ENCODE measurements at regions not wholly inside any gene's neighbourhood (a gene's known extent, or its start where the extent isn't known, plus 50 kb on each side); places are given as distances from the start of the nearest gene placed in this dataset.

- TF ChIP-seq CTCF (IDR thresholded peaks at IDR 0.05 in 2 of 3, conservative IDR thresholded peaks at IDR 0.05 in 1 of 3; ENCODE audit: insufficient read depth in 2 of 3, low read depth in 1 of 3, low read length in 3 of 3) (no peak), ZBTB43 (CRISPR knock-in tag; IDR thresholded peaks at IDR 0.05) (no peak), SMAD3 (CRISPR knock-in tag; conservative IDR thresholded peaks at IDR 0.05) (no peak), SRSF1 (IDR thresholded peaks at IDR 0.05; ENCODE audit: low read depth, low read length) (no peak), CBX3 (IDR thresholded peaks at IDR 0.05; ENCODE audit: borderline replicate concordance in 1 of 2, low read length in 2 of 2) (no peak), NFYB (IDR thresholded peaks at IDR 0.05; ENCODE audit: extremely low read depth, insufficient read length) (no peak)
- TF ChIP-seq, protein P1, sequence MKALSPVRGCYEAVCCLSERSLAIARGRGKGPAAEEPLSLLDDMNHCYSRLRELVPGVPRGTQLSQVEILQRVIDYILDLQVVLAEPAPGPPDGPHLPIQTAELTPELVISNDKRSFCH (CRISPR knock-in tag; IDR thresholded peaks at IDR 0.05), result no peak
- TF ChIP-seq, protein P1 (tag; IDR thresholded peaks at IDR 0.05), result no peak
- TF ChIP-seq, protein P2, sequence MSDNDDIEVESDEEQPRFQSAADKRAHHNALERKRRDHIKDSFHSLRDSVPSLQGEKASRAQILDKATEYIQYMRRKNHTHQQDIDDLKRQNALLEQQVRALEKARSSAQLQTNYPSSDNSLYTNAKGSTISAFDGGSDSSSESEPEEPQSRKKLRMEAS (CRISPR knock-in tag; IDR thresholded peaks at IDR 0.05), result no peak
These were observed 198.6 kb downstream of the BCAT1 start for GRCh38 chr12:24750263-24750662.
